ENCODE measurements at regions not wholly inside any gene's neighbourhood (a gene's known extent, or its start where the extent isn't known, plus 50 kb on each side); places are given as distances from the start of the nearest gene placed in this dataset.

GRCh38 chr5:18740301-18740700 lies 1106.0 kb downstream of the TAF11L14 start:
- ChIA-PET CTCF (no interaction called here), POLR2A (no interaction called here)

DNA sequence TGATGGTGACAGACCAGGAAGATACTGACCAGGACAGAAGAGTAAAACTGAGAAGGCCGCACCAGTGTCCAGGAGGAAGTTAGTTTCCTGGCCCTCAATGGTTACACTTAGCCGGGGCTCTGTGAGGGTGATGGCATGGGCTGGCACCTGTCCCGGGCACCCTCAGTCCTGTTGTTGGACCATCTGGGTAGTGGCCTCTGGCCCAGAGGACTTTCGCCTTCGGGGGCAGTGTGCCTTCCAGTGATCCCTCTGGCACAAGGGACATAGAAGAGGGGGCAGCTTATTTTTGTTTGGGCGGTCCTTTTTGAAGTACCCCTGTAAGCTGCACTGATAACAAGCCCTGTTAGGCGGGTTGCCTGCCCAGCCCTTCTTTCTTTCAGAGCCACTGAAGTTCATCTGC lies 1108.6 kb downstream of the TAF11L14 start:
- POLR2A ChIA-PET: no interaction called here
- CTCF ChIA-PET: no interaction called here

GRCh38 chr5:18744441-18744840 lies 1110.2 kb downstream of the TAF11L14 start:
- CTCF ChIA-PET: no interaction called here
- POLR2A ChIA-PET: no interaction called here

DNA sequence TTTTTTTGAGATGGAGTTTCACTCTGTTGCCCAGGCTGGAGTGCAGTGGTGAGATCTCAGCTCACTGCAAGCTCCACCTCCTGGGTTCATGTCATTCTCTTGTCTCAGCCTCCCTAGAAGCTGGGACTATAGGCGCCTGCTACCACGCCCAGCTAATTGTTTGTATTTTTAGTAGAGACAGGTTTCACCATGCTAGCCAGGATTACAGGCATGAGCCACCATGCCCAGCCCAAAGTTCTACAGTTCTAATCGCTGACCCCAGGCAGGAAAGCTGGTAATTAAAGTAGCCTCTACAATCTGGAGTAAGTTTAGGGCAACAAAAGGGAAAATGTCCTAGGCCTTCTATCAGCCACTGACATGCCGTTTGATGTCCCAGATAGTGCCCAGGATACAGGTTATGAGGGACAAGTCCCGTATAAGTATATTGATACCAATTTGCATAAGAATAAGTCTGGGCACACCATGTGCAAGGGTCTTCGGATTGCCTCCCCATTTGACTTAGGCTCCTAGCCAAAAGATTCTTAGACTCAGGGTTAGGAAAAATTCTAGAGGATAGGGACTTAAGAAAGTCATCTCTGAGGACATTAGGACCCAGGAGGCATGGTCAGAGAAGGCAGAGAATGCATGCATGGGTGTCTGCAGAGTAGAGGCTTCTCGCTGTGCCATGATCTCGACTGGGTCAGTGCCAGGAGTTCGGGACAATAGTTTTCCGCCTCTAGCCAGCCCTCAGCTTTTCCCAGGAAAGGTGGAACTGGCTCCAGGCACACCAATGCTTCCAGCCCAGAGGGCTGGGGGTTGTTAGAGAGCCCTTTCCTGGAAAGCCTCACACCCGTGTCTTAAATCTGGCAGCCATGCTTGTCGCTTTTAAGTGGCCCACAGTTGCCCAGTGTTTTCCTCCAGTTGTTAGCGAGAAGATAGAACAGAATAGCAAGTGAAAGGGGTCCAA lies 1111.1 kb downstream of the TAF11L14 start:
- ChIA-PET POLR2A (no interaction called here), CTCF (no interaction called here)

DNA sequence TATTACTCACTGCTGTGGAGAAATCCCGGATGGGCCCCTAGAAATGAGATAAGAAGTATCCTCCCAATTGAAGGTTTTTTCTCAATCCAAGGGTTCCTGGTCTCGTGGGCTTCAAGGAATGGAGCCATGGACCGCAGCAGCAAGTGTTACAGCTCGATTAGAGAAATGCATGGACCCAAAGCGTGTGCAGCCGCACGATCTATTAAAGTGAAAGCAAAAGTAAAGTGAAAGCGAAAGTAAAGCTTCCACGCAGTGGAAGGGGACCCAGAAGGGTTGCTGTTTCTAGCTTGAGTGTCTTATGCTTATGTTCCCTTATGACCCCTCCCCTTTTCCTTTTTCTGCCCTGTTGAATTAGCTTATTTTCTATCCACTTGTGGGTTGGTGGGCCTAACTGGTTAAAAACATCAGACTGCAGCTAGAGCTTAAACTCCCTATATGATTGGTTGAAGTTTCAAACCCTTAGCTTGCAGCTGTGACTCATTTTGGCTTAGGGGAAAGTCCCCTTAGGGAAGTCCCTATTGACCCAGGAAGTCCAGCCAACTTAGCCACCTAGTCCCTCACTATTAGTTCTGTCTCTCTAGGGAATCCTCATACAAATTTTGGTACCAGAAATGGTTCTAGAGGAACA lies 1111.8 kb downstream of the TAF11L14 start:
- POLR2A ChIA-PET: interaction anchor here (0.6 kb wide), 1 partner anchor 31 kb away, joined by 3 read pairs; no protein-coding TSS in a partner anchor

GRCh38 chr5:18749763-18750162 lies 1115.5 kb downstream of the TAF11L14 start:
- ChIA-PET CTCF (no interaction called here), POLR2A (no interaction called here)

More for the DNA sequence above, 1111.8 kb downstream of the TAF11L14 start:
- CTCF ChIA-PET: no interaction called here

- ChIA-PET POLR2A (no interaction called here), CTCF (no interaction called here)
These were observed 1118.1 kb downstream of the TAF11L14 start for GRCh38 chr5:18752317-18752716.

GRCh38 chr5:18754201-18754600 lies 1119.9 kb downstream of the TAF11L14 start:
- ChIA-PET CTCF (no interaction called here), POLR2A (interaction anchor here (0.5 kb wide), 1 partner anchor 253 kb away, joined by 3 read pairs; no protein-coding TSS in a partner anchor)

- CTCF ChIA-PET: no interaction called here
These were observed 1127.5 kb downstream of the TAF11L14 start for GRCh38 chr5:18761801-18762200.

GRCh38 chr5:18764161-18764560 lies 1129.9 kb downstream of the TAF11L14 start:
- ChIA-PET CTCF (no interaction called here), POLR2A (no interaction called here)

More at GRCh38 chr5:18761801-18762200, 1127.5 kb downstream of the TAF11L14 start:
- POLR2A ChIA-PET: no interaction called here

DNA sequence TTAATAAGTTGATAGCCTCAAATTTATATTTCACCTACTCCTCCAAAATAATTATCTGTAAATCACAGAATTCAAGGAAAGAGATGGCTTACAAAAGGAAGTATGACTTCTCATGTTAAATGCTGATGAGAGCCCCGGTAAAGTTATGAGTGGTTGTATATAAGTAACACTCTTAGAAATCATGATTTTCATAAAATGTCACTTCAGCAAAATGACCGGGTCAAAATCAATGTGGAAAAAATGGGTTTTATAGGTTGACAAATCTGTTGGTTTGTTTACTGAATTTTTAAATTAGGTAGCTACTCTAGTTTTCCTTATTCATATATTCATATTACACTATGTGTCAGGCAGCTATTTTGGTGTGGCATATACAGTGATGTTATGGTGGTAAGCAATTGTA lies 1131.0 kb downstream of the TAF11L14 start:
- ChIA-PET CTCF (no interaction called here), POLR2A (no interaction called here)

GRCh38 chr5:18771097-18771610 lies 1136.9 kb downstream of the TAF11L14 start:
- ChIA-PET POLR2A (no interaction called here), CTCF (no interaction called here)

DNA sequence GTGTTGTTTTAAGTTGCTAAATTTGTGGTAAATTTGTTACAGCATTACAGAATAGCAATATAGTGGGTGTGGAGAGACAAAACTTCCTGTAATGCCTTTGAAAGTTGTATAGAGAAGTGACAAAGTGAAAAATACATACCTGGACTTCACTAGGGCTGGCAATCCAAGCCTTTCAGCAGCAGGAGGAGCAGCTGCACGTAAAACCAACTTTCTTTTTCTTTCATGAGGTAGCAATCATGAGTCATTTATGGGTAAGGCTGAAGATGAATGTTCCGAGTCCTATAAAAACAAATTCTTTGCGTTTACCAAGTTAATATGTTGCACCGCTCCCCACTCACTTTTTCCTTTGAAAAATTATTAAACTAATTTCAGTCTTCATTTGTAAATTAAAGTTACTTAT lies 1138.2 kb downstream of the TAF11L14 start:
- POLR2A ChIA-PET: no interaction called here
- CTCF ChIA-PET: no interaction called here

- ChIA-PET CTCF (no interaction called here), POLR2A (no interaction called here)
These were observed 1144.0 kb downstream of the TAF11L14 start for GRCh38 chr5:18778225-18778624.

DNA sequence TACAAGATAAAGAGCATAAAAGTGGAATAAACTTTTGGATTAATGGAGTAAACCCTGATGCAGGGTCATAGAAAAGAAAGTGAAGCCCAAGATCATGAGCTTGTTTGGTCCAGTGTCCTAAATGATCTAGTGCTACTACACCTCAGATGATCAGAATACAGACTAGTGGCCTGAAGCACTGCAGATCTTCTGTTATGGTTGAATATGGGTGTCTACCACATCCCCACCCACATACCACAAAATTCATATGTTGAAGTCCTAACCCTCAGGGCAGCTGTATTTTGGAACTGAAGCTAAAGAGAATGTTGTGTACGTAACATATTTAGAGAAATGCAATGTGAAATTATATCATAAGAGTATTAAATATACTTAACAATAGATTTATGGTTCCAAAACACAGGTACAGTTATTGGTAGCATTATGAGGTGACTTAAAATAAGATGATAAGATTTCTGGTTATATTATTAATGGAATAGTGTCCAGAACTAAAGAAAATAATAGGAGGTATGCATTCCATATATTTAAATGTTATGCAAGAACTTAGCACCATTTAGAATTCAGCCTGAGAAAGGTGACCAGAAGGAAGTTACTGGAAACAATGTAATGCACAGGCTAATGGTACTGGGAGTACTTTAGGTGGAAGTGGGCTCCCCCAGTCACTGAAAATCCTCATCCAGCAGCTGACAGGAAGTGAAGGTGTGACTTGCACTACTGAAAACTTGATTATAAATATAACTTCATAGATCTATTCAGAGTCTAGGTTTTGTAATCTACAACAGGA lies 1155.1 kb downstream of the TAF11L14 start:
- POLR2A ChIA-PET: no interaction called here
- CTCF ChIA-PET: no interaction called here

DNA sequence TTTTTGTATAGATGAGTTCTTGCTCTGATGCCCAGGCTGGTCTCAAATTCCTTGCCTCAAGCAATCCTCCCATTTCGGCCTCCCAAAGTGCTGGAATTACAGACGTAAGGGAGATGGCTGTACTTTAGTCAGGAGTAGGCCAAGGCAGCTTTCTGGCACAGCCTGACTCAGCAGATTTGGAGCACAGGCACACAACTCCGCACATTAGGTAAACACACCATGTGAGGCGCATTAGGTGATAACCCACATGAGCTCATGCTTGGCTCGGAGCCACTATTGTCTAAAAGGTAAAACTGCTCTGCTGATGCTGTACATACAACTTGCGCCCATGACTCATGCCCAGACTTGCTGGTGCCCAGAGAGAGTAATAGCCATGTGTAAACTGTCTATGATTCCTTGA lies 1157.9 kb downstream of the TAF11L14 start:
- POLR2A ChIA-PET: no interaction called here
- CTCF ChIA-PET: no interaction called here

- ChIA-PET CTCF (no interaction called here), POLR2A (no interaction called here)
These were observed 1163.0 kb downstream of the TAF11L14 start for GRCh38 chr5:18797222-18797621.

DNA sequence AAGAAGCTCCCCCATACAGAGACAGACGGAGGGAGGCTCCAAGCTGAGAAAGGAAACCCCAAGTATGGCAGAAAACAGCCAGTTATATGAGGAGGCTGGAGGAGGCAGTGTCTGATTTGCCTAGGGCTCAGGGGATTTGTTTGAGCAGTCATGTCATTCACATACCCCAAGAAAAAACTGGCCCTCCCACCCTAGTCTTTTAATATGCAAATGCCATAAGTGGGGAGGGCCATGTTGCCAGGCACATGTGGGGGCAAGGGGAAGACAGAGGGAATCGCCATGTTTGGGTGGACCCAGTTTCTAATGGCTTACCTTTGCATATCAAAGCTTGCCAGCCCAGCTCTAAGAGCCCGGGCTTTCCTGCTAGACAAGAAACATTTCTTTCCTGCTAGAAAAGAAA lies 1163.8 kb downstream of the TAF11L14 start:
- CTCF ChIA-PET: no interaction called here

GRCh38 chr5:18799482-18800128 lies 1165.3 kb downstream of the TAF11L14 start:
- ChIA-PET POLR2A (no interaction called here), CTCF (no interaction called here)

More for the DNA sequence above, 1163.8 kb downstream of the TAF11L14 start:
- POLR2A ChIA-PET: no interaction called here

Measured in activated CD8-positive, alpha-beta memory T cell treated with anti-CD3 and anti-CD28 coated beads for 36 hours (primary cell).